Limb (tissue), 2 donors: ENCODE measurements at regions not wholly inside any gene's neighbourhood (a gene's known extent, or its start where the extent isn't known, plus 50 kb on each side); places are given as distances from the start of the nearest gene placed in this dataset.
"Not testable (repeated sequence)": the region's sequence is repeated elsewhere in the genome, so short reads cannot be mapped to it uniquely, and the experiment has no call there.

Source experiments
- DNase-seq, 2 donors: peaks; one replicate each; pipeline ENCODE4 v3.0.0-alpha.2; 2016; ENCODE audit errors: extremely low spot score in 2 of 2

DNA sequence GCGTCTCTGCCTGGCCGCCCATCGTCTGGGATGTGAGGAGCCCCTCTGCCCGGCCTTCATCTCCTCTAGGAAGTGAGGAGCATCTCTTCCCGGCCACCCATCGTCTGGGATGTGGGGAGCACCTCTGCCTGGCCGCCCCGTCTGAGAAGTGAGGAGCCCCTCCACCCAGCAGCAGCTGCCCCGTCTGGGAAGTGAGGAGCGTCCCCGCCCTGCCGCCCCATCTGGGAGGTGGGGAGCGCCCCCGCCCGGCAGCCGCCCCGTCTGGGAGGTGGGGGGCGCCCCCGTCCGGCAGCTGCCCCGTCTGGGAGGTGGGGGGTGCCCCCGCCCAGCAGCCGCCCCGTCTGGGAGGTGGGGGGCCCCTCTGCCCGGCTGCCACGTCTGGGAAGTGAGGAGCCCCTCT lies 153.7 kb upstream of the MYRIP start:
- DNase-seq, result not testable (repeated sequence)

DNA sequence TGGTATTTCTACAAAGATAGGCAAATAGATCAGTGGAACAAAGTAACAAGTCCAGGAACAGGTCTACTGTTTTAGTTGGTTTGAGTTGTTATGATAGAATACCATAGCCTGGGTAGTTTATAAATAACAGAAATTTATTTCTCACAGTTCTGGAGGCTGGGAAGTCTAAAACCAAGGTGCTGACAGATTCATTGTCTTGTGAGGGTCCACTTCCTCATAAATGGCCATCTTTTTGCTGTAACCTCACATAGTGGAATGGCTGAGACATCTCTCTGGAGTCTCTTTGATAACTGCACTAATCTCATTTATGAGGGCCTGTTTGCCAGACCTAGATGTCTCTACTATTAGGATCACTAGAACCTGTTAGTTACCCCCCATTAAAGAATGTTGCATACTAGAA lies 152.3 kb upstream of the MYRIP start:
- DNase-seq, result no peak

DNA sequence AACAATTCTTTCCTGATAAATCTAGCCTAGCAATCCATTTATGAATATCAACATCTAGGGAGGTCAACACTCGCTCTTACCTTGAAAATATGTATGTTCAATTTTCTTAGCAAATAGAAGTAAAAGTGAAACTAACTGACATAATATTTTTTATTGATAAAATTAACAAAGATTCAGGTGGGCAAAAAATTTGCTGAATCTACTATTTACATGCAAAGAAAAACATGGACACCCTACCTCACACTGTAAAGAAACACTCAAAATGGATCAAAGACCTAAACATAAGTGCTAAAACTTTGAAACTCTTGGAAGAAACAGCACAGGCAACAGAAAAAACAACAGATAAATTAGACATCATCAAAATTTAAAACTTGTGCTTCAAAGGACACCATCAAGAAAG lies 151.6 kb upstream of the MYRIP start:
- no peak for DNase-seq

DNA sequence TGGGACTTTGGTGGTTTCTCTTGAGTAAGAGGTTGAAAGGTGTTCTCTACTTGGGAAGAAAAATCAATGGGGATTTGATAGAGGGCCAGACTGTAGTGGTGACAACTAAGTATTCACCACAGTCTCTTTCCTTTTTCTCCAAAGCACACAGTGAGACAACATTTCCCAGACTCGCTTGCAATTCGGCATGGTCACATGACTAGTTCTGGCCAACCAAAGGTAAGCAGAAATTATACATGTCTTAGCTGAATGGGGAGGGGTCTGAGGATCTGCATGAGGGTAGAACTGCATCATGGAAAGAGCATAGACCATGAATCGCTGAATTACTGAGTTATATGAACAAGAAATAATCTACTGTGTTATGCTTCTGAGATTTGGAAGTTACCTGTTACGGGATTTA lies 144.5 kb upstream of the MYRIP start:
- DNase-seq, result no peak

DNA sequence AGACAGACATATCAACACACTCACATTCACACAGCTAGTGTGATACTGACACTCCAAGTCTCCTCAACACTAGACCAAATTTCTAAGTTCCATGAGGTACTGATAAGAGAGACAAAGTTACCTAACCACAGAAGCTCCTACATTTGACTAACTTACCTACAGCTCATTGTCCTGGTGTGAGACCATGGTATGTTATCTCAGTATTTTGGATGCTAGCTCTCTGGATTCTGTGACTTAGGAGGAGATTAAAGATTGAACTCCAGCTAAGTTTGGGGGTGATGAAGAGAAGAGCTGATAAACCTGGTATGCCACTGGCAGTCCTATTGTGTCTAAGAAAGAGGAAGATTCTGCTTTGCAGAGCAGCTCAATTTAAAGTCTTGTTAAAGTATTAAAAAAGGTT lies 144.0 kb upstream of the MYRIP start:
- DNase-seq, result no peak

DNA sequence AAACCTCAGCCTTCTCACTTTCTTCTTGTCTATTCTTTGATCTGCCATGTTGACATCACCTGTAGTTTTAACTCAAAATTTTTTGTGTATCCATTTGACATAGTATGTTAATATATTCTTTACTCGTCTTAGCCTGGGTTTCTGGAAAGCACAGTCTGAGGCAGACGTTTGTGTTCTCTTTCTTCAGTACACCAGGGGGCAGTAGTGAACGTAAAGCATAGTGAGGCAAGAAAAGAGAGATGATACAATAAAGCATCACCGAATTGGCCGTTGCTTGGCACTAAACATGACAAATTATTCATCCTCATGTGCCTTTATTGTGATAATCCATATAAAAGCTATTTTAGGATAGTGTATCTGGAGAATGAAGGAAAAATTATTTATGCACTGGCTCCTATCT lies 141.0 kb upstream of the MYRIP start:
- peak in 1 of 2 donors; percentile 31 for DNase-seq

DNA sequence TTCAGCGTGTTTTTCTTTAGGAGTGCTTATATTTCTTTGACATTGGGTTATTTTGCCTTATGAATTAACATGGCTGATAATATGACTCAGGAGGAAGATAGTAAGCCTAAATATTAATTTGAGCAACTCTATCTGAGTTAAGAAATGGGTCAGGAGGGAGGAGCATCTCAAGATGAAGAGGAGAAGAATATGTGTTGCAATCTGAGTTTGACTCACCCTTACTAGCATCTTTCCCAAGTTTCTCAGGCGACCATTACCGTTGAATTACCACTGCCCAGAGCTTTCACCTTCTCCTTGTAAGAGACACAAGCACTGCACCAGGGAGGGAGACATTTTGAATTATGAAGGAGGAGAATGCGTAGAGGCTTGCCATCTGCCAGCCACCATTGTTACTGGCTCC lies 138.3 kb upstream of the MYRIP start:
- DNase-seq, result no peak

DNA sequence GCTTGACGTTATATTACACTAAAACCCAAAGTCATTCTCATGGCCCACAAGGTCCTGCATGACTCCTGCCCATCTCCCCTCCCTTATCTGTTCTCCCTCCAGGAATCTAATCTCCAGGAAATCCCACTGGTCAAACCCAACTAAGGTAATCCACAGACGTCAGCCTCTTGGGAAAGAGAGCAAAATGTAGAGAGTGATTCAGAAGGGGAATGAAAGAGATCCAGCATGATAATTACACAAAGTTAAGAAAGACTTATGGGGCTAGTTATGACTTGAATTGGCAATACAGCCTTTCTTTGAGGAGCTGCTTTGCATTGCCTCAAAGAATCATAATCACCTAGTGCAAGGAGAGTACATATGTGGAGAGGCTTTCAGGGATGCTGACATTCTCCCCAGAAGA lies 137.8 kb upstream of the MYRIP start:
- no peak for DNase-seq

DNA sequence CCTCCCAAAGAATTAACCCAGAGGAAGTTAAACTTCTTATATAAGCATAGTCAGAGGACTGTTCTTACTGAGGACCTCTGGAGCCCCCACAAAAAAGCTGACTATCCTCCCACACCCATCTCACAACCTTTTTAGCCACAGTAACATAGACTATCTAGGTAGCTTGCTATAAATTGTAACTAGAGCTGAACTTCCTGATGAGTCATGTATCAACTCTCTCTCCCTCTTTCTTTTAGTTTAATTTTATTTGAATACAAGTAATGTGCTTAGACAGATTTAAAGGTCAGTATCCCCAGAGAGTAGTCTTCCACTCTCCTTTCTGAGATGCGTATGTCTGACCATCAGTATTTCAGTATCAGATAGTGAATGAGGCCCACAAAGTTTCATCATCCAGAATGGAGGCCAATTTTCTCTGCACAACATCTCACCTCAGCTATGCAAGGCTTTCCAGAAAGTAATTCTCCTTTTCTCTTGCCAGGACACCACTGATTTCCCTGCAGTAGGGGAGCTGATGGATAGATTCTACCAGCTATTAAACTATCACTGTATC lies 104.0 kb upstream of the MYRIP start:
- no peak for DNase-seq

DNA sequence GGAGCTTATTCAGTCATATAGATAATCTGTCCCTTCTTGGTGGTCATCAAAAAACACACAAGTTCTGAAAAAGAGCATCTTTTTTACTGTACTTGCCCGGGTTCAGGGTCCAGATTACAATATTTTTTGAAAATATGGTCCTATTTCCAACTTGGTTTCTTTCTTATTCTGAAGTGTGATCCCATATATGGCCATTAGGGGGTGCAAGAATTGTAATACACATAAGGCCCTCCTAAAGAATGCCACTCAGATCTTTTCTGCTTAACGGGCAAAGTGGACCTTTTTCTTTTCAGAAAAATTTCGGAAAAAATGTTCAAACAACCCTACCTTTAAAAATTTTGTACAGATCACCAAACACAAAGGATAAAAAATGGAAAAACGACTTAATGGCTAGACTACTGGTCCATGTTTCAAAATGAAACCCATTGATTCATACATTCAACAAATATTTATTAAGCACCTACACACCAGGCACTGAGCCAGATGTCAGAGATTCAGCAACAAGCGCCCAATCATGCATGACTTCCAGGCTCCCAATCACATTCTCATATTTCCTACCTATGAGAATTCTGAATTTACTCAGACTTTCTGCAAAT lies 102.0 kb upstream of the MYRIP start:
- DNase-seq, result no peak

DNA sequence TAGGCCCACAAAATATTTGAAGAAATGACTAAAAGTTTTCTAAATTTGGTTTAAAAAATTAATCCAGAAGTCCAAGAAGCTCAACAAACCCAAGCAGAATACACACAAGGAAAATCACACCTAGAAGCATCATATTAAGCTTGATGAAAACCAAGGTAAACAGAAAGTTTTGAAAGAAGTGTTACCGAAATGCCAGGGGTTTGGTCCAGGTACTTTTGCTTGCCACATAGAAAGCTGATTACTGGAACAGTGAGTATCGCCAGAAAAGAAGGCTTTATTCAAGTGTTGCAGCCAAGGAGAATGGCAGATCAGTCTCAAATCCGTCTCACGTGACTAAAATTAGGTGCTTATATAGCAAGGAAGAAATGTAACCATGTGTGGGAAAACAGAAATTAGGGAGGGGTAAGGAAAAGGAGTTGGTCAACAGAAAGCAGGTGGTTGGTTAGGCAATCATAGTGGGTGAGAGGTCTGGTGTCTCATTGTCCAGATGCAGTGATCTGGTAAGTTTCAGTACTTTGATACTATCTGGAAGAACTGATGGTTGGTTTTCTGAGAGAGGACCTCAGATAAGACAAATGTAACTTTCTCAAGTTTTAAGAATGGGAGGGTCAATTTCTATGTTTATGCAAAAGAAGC lies 96.9 kb upstream of the MYRIP start:
- no peak for DNase-seq

DNA sequence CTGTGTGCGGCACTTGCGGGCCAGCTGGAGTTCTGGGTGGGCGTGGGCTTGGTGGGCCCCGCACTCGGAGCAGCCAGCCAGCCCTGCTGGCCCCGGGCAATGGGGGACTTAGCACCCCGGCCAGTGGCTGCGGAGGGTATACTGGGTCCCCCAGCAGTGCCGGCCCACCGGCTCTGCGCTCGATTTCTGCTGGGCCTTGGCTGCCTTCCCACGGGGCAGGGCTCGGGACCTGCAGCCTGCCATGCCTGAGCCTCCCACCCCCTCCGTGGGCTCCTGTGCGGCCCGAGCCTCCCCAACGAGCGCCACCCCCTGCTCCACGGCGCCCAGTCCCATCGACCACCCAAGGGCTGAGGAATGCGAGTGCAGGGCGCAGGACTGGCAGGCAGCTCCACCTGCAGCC lies 96.1 kb upstream of the MYRIP start:
- not testable (repeated sequence) for DNase-seq

DNA sequence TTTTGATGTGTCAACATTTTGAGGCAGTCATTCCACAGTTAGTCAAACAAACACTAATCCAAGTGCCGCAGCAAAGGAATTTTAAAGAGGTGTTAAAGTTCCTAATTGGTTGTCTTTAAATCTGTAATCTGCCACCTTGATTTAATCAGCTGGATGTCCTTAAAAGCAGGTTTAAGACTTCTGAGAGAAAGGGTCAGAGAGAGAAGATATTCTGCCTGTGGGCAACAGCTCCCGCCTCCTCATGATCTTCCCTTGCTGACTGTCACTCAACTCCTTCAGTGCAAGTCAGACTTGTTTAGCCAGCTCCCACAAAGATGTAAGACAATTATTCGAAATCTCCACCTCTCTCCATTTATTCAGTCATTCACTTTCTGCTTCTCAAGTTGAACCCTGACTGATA lies 92.6 kb upstream of the MYRIP start:
- no peak for DNase-seq

DNA sequence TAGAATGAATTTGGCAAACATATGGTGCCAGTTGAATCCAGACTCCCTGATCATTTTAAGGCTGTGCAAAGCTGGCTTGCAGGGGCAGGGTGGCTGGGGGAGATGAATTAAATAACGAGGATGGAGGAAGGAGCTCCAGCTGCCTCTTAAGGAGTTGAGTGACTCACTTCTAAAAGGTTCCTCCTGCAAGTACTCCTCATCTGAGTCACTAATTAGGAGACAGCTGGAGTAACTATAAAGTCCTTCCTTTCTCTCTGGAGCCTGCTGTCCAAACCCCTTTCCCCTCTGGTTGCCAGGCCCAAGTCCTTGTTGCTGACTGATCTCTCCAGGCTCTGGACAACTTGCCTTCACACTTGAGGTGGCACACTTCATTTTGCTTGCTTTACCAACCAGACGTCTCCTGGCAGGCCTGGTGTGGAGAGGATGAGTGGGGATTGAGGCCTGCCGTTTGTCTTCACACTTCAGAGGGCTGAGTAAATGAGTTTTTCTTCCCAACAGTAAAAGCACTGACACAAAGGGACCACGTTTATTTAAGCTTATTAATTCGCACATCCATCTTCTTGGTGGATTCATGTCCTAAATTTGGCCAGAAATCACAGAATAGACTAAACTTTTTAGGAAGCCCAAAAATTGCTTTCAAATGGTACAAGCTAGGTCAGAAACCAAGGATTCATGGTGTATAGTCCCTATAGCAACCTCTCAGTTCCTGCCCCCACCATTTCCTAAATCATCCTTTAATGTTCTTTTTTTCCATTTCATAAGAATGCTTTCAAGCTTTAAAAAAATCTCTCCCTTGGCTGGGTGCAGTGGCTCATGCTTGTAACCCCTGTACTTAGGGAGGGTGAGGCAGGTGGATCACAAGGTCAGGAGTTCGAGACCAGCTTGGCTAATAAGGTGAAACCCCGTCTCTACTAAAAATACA lies 90.5 kb upstream of the MYRIP start:
- no peak for DNase-seq

DNA sequence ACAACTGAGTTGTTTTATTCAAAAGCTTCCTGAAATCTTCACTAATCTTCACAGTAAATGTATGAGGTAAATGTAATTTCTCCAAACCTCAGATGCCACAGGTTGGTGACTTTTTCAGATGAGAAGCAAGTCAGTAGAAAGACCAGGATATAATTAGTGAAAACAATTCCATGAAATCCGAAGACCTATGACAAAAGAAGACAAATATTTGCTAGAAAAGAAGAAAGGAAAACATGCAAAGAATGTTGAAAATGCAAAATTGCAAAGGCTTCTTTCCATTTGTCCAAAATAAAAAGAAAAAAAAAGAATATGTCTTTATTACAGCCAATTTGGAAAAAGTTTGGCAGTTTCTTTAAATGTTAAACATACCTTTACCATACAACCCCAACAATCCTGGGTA lies 88.3 kb upstream of the MYRIP start:
- DNase-seq, result no peak

DNA sequence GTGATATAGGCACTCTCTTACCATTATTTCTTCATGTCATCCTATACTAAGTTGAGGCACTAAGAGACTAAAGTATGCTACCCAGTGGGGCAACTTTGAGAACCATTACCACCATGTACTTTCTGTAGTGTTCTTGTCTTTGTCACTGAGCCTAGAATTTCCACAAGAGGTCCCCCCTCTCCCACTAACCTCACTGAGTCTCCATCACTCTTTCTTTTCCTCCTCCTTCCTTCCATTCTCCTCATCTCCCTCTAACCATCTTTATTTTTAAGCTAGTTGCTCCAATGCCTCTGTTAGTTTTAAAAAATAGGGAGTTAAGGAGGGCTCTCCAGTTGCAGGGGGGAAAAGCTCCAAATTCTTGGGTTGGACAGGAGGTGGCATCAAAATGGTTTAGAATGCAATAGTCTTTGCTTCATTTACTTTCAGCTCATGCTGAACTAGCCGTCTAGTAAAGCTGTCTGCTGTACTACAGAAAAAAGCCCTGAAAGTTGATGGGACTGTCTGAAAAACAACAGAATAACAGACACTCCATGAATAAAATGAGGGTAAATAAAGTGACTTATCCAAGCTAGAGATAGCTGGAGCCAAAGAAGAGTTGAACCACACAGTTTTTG lies 85.1 kb upstream of the MYRIP start:
- no peak for DNase-seq

DNA sequence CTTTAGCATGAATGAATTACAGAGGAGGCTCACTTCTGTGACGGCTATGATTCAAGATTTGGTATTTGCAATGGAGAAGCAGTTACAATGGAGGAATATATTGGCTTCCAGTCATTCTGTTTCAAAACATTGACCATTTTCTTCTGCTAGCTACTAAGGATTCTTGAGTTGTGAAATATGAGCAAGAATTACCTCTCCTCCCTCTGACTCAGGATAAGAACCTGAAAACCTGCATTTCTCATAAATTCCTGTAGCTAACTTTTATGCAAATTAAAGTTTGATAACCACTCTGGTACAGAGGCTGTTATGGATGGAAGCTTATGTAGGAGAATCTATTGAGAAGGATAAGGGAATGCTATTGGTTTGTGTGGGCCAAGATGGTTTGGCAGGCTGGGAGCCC lies 84.1 kb upstream of the MYRIP start:
- no peak for DNase-seq

DNA sequence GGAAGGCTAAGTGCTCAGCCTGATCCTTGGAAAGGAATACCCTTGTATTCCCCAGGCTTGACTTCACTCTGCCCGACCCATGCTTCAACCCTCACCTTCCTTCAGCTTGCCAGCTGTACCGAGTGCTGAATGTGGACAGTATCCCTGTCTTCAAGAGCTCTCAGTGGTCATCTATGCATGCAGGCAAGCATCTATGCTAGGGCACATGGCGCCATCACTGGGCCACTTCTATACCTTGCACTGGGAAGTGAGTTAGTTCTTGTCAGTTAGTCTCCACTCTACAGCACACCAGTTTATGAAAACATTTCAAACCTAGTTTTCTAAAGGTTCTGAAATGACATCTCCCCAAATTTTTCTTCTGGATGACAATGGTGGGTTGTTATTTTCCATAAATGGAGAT lies 82.0 kb upstream of the MYRIP start:
- DNase-seq, result no peak

DNA sequence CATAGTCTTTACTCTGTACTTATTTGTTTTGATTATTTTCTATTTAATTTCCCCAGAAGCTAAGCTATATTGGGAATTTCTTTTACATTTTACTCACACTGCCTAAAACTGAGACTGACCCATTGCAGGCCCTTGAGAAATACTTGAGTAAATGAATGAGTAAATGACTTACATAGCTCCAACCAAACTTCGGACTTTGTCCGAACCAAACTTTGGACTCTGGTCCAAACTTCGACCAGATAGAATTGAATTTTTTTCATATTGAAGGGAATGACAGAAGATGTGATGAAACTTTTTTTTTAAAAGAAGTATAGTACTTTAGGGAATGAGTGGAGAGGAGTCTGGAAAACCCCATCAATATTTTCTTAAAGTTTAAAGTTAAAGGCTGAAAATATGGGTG lies 75.6 kb upstream of the MYRIP start:
- DNase-seq, result no peak

DNA sequence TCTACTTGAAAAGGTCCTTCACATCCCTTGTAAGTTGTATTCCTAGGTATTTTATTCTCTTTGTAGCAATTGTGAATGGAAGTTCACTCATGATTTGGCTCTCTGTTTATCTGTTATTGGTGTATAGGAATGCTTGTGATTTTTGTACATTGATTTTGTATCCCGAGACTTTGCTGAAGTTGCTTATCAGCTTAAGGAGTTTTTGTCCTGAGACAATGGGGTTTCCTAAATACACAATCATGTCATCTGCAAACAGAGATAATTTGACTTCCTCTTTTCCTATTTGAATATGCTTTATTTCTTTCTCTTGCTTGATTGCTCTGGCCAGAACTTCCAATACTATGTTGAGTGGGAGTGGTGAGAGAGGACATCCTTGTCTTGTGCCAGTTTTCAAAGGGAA lies 69.8 kb upstream of the MYRIP start:
- DNase-seq, result not testable (repeated sequence)

DNA sequence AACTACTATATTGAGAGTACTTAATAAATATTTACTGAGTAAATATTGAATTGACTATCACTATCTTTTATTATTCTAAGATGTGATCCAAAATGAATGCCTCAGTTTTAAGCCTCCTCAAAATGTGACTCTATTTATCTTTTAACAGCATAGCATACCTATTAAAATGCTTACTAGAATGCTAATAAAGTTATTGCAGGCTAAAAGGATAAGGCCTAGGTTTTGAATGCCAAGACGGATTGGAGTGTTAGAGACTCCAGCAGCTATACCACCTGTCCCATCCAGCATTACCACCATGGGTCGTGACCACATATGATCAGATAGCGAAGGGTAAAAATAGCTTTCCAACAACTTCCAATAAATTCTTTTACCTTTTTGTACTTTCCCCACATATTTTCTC lies 64.7 kb upstream of the MYRIP start:
- no peak for DNase-seq

DNA sequence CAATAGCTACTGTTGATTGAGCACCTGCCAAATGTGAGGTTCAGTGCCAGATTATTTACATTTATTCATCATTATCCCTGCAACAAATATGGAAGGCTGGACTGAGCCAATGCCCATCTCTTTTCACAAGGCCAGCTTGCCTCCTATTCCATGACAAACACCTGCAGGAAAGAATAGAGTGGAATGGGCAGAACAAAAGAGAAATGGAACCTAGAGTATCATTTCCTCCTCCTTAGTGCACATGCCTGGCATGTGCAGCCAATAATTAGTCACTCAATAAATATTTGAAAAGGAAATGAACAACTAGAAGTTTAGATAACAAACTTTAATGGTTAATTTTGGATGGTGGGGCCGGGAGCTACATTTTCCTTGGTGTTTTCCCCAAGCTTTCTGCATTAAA lies 61.4 kb upstream of the MYRIP start:
- no peak for DNase-seq
